BE2C (cell line): ENCODE measurements at regions not wholly inside any gene's neighbourhood (a gene's known extent, or its start where the extent isn't known, plus 50 kb on each side); places are given as distances from the start of the nearest gene placed in this dataset.
"Not testable (repeated sequence)": the region's sequence is repeated elsewhere in the genome, so short reads cannot be mapped to it uniquely, and the experiment has no call there.

Source experiments
- DNase-seq: peaks from one replicate; pipeline ENCODE4 v3.0.0-alpha.2; 2020
- H3K27me3 ChIP-seq: fragments of 250-450 bp; sonication (Bioruptor Pico); 2 replicates; pipeline ENCODE4 v1.5.1; 2020; ENCODE audit warnings: mild to moderate bottlenecking
- H3K36me3 ChIP-seq: fragments of 250-450 bp; sonication (Bioruptor Pico); 2 replicates; pipeline ENCODE4 v1.5.1; 2020; ENCODE audit warnings: mild to moderate bottlenecking
- H3K4me1 ChIP-seq: fragments of 250-450 bp; sonication (Bioruptor Pico); 2 replicates; pipeline ENCODE4 v1.5.1; 2020
- H3K4me3 ChIP-seq: 2 replicates; pipeline ENCODE4 v1.5.1; 2011; ENCODE audit warnings: low read depth, low read length
- H3K9me3 ChIP-seq: fragments of 250-450 bp; sonication (Bioruptor Pico); 2 replicates; pipeline ENCODE4 v1.5.1; 2020
- TF ChIP-seq, protein P1 (sequence below): IDR thresholded peaks from 2 replicates; pipeline ENCODE4 v1.5.1; 2012; ENCODE audit warnings: mild to moderate bottlenecking, low read depth, low read length

- H3K4me3 ChIP-seq = no peak overlapping the region
- H3K4me1 ChIP-seq = peaks cover 7% of the 10 kb centered on the region
- TF ChIP-seq, protein P1, sequence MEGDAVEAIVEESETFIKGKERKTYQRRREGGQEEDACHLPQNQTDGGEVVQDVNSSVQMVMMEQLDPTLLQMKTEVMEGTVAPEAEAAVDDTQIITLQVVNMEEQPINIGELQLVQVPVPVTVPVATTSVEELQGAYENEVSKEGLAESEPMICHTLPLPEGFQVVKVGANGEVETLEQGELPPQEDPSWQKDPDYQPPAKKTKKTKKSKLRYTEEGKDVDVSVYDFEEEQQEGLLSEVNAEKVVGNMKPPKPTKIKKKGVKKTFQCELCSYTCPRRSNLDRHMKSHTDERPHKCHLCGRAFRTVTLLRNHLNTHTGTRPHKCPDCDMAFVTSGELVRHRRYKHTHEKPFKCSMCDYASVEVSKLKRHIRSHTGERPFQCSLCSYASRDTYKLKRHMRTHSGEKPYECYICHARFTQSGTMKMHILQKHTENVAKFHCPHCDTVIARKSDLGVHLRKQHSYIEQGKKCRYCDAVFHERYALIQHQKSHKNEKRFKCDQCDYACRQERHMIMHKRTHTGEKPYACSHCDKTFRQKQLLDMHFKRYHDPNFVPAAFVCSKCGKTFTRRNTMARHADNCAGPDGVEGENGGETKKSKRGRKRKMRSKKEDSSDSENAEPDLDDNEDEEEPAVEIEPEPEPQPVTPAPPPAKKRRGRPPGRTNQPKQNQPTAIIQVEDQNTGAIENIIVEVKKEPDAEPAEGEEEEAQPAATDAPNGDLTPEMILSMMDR = no peak
- H3K27me3 ChIP-seq = no peaks in the 10 kb centered on the region
- no peaks in the 10 kb centered on the region for H3K36me3 ChIP-seq
- no peak for DNase-seq
- no peaks in the 10 kb centered on the region for H3K9me3 ChIP-seq
These were observed 156.9 kb downstream of the LAT start for GRCh38 chr16:29141586-29142324.

GRCh38 chr16:29141121-29141520, 156.3 kb downstream of the LAT start:
- H3K27me3 ChIP-seq, H3K36me3 ChIP-seq, H3K4me1 ChIP-seq, H3K9me3 ChIP-seq, DNase-seq, H3K4me3 ChIP-seq: not testable (repeated sequence)

GRCh38 chr16:29139901-29140855, 155.3 kb downstream of the LAT start:
- not testable (repeated sequence) for H3K27me3 ChIP-seq, DNase-seq, H3K9me3 ChIP-seq, H3K36me3 ChIP-seq, H3K4me1 ChIP-seq
- peak overlapping the region; percentile 50 for H3K4me3 ChIP-seq

DNA sequence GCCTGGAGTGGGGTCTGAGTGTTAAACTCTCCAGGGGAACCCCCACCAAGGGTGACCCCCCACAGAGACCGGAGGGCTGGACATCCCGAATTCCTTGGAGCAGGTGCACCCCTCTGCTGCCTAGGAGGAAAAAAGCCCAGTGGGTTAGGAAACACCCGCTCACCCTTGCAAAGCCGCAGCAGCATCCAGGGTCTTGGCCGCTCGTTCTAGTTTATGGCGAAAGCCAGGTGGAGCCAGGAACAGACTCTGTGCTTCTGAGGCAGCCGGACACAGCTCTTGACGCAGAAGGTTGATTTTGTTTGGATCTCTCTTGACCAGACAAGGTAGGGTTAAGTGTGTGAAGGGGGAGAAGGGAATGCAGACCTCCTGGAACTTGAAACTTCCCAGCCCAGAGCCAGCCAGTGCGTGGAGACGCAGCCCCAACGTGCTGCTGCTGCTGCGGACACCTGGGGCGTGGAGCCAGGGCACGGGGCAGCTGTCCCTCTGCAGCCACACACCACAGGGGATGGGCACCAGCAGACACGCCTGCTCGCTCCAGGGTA, 154.5 kb downstream of the LAT start:
- Histone ChIP-seq H3K4me1 (peaks cover 7% of the 10 kb centered on the region), H3K4me3 (peak overlapping the region; percentile 50)
- TF ChIP-seq, protein P1 = no peak

GRCh38 chr16:29138698-29139097, 153.8 kb downstream of the LAT start:
- not testable (repeated sequence) for H3K4me1 ChIP-seq, H3K9me3 ChIP-seq, H3K27me3 ChIP-seq, H3K36me3 ChIP-seq, DNase-seq, H3K4me3 ChIP-seq

More for the DNA sequence above, 154.5 kb downstream of the LAT start:
- Histone ChIP-seq H3K9me3 (no peaks in the 10 kb centered on the region), H3K27me3 (no peaks in the 10 kb centered on the region), H3K36me3 (no peaks in the 10 kb centered on the region)
- peak; percentile 38 for DNase-seq

DNA sequence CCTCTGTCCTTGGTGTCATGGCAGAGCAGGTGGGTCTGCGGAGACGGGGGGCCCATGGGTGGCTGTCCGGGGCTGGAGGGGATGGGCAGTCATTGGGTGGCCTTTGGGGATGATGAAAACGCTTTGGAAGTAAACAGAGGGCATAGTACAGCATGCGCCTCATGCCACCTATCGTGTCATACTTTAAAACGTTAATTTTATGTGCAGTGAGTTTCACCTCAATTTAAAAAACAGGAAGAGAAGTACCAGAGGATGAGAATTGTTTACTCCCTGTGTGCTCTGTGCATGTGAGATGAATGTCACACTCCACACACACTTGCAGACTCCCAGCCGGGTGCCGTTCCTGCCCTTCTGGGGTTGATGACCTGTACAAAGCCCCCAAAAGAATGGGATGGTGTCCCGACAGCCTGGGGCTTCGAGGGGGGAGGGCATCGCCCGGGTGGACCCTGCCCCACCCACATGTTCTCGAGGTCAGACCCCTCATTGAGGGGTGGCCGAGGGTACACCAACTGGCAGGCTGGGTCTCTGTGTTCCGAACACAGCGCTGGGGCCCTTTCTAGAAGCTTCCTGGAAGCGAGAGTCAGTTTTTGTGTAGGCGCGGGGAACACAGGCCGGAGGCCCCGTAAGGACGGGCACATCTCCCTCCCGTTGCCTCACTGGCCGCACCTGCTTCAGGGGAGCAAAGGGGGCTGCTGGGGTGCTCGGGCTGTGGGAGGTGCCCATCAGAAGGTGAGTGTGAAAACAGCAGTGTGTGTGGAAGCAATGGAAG, 153.2 kb downstream of the LAT start:
- H3K4me3 ChIP-seq, H3K36me3 ChIP-seq, H3K4me1 ChIP-seq, DNase-seq, H3K9me3 ChIP-seq, H3K27me3 ChIP-seq: not testable (repeated sequence)

- H3K4me1 ChIP-seq, H3K4me3 ChIP-seq, H3K27me3 ChIP-seq, H3K9me3 ChIP-seq, H3K36me3 ChIP-seq: not testable (repeated sequence)
- peak; percentile 68 for DNase-seq
These were observed 152.6 kb downstream of the LAT start for GRCh38 chr16:29137461-29137860.

DNA sequence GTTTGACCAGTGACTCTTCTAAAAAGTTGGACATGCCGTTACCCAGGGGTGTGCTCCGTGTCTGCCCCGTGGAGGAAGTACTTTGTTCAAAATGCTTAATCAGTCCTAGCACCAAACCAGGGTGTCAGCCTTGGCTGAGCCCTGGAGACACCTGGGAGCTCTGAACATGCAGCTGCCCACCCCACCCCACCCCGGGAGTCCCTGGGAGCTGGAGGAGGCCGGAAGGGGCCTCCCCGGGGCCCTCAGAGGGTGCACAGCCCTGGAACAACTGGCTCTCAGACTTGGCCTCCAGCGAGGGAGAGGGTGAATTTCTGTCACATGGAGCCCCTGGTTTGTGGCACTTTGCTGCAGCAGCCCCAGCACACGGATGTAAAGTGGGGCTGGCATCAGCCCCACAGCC, 152.1 kb downstream of the LAT start:
- not testable (repeated sequence) for H3K36me3 ChIP-seq, DNase-seq, H3K4me3 ChIP-seq, H3K4me1 ChIP-seq, H3K9me3 ChIP-seq, H3K27me3 ChIP-seq

GRCh38 chr16:29136046-29136696, 151.3 kb downstream of the LAT start:
- DNase-seq, H3K36me3 ChIP-seq, H3K9me3 ChIP-seq, H3K27me3 ChIP-seq, H3K4me3 ChIP-seq: not testable (repeated sequence)
- H3K4me1 ChIP-seq = peaks cover 12% of the 10 kb centered on the region

GRCh38 chr16:29135098-29135497, 150.2 kb downstream of the LAT start:
- not testable (repeated sequence) for H3K27me3 ChIP-seq, H3K4me3 ChIP-seq, DNase-seq, H3K36me3 ChIP-seq, H3K9me3 ChIP-seq
- peaks cover 13% of the 10 kb centered on the region for H3K4me1 ChIP-seq

DNA sequence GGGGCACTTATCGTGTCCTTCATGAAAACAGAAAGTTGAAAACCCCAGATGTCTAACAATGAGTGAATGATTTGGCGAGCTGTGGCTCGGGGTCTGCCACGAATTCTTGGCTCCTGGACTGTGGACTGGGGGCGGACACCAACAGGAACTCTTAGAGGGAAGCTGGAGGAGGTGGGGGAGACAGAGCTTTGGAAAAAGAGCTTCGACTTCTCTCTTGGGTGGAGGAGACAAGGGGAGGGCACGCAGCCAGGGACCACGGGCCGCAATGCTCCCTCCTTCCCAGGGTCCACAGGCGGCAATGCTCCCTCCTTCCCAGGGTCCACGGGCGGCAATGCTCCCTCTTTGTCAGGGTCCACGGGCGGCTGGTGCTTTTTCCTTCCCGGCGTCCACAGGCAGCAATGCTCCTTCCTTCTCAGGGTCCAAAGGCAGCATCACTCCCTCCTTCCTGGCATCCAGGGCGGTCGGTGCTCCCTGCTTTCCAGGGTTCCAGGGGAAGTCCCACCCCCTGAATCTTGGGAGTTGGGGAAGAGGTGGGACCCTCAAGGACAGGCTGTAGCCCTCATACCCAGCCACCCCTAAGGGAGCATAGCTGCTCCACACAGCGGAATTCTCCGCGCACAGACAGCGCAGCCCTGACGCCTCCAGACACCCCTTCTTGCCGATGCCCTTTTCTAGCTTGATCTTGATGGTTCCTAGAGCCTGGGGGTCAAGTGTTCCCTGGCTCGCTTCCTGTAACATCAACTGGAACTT, 149.0 kb downstream of the LAT start:
- not testable (repeated sequence) for H3K36me3 ChIP-seq, DNase-seq, H3K4me3 ChIP-seq, H3K9me3 ChIP-seq, H3K27me3 ChIP-seq
- peaks cover 13% of the 10 kb centered on the region for H3K4me1 ChIP-seq

DNA sequence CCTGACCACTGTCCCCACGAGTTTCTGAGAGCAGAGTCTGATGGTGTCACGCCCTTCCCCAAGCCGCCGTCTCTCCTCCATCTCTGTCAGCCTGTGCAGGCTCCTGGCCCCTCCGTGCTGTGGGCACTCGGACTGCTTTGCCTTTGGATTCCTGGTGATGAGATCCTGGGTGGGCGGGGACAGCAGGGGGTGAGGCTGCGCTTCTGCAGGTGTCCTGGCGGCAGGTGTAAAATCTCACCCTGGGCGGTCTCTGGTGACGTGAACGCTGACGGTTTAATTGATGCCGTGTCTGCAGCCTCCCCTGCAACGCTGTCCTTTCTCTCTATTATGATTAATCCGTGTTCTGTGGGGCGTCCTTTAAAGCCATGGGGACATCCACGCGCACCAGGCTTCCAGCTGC, 148.0 kb downstream of the LAT start:
- not testable (repeated sequence) for DNase-seq, H3K36me3 ChIP-seq, H3K4me3 ChIP-seq, H3K27me3 ChIP-seq, H3K9me3 ChIP-seq
- peaks cover 13% of the 10 kb centered on the region for H3K4me1 ChIP-seq
